ENCODE measurements at regions not wholly inside any gene's neighbourhood (a gene's known extent, or its start where the extent isn't known, plus 50 kb on each side); places are given as distances from the start of the nearest gene placed in this dataset.

DNA sequence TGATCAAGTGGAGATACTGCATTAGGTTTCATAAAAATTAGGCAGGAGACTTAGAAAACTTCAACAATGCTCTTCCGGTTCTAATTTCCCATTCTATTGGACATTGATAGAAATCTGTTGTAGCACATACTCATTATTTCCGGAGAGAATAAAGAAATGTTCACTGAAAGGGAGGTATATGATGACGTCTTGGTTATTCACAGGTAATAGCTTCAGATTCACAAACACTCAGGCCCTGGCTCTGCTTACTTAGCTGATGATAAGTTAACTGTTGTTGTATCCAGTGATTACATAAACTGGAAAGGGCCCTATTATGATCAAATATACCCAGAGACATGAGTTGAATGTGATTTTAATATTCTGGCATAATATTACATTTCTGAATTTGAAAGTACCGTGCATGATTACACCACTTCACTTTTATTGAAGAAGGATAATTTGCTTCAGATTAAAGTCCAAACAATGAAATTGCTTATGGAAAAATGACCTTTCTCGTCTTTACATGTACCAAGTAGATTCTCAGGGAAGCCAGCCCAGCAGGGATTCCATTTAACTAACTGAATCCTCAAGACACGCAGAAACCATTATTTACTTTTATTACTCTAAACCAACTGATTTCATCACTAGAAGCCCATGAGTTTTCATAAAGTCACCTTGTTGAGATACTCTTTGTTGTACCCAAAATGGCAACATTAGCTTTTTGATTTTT, 288.0 kb upstream of the PITRM1 start:
- Histone ChIP-seq H3K27ac (ENCODE audit: low read depth, low read length, poor library complexity, severe bottlenecking) (no peak overlapping the region), H3K27me3 (ENCODE audit: insufficient read depth, low read length) (no peaks in the 10 kb centered on the region), H3F3A (ENCODE audit: insufficient read depth, low read length) (no peaks in the 10 kb centered on the region), H2AFZ (ENCODE audit: low read length) (no peak overlapping the region), H3K36me3 (ENCODE audit: insufficient read depth, low read length) (no peaks in the 10 kb centered on the region), H4K20me1 (ENCODE audit: insufficient read depth, low read length) (no peaks in the 10 kb centered on the region), H3K4me1 (ENCODE audit: insufficient read depth, low read length, severe bottlenecking) (no peaks in the 10 kb centered on the region), H3K9me3 (ENCODE audit: low read length) (no peaks in the 10 kb centered on the region), H3K79me2 (ENCODE audit: insufficient read depth, low read length) (no peaks in the 10 kb centered on the region), H3K9ac (ENCODE audit: low read length) (no peak overlapping the region), H3K4me3 (ENCODE audit: low read depth, low read length, poor library complexity, severe bottlenecking) (no peak overlapping the region), H3K9me2 (ENCODE audit: low read depth, low read length) (no peaks in the 10 kb centered on the region), H3K4me2 (ENCODE audit: low read length) (no peak overlapping the region)
- TF ChIP-seq CTCF (IDR thresholded peaks at IDR 0.05; ENCODE audit: low read length) = no peak
- TF ChIP-seq EZH2 (IDR thresholded peaks at IDR 0.05; ENCODE audit: borderline replicate concordance, low read length) = no peak

GRCh38 chr10:3455385-3456334, 283.1 kb upstream of the PITRM1 start:
- H3K27me3 ChIP-seq (ENCODE audit: insufficient read depth, low read length) = no peaks in the 10 kb centered on the region
- H3K36me3 ChIP-seq (ENCODE audit: insufficient read depth, low read length) = no peaks in the 10 kb centered on the region
- no peak for TF ChIP-seq CTCF (IDR thresholded peaks at IDR 0.05; ENCODE audit: low read length)
- no peak for TF ChIP-seq EZH2 (IDR thresholded peaks at IDR 0.05; ENCODE audit: borderline replicate concordance, low read length)
- no peak overlapping the region for H2AFZ ChIP-seq (ENCODE audit: low read length)
- no peaks in the 10 kb centered on the region for H3K79me2 ChIP-seq (ENCODE audit: insufficient read depth, low read length)
- no peaks in the 10 kb centered on the region for H4K20me1 ChIP-seq (ENCODE audit: insufficient read depth, low read length)
- no peak overlapping the region for H3K27ac ChIP-seq (ENCODE audit: low read depth, low read length, poor library complexity, severe bottlenecking)
- H3K9ac ChIP-seq (ENCODE audit: low read length) = no peak overlapping the region
- no peak overlapping the region for H3K4me2 ChIP-seq (ENCODE audit: low read length)
- H3K9me2 ChIP-seq (ENCODE audit: low read depth, low read length) = no peaks in the 10 kb centered on the region
- no peaks in the 10 kb centered on the region for H3K4me1 ChIP-seq (ENCODE audit: insufficient read depth, low read length, severe bottlenecking)
- no peak overlapping the region for H3K4me3 ChIP-seq (ENCODE audit: low read depth, low read length, poor library complexity, severe bottlenecking)
- H3F3A ChIP-seq (ENCODE audit: insufficient read depth, low read length) = no peaks in the 10 kb centered on the region
- no peaks in the 10 kb centered on the region for H3K9me3 ChIP-seq (ENCODE audit: low read length)

GRCh38 chr10:3452683-3453361, 280.2 kb upstream of the PITRM1 start:
- H4K20me1 ChIP-seq (ENCODE audit: insufficient read depth, low read length) = no peaks in the 10 kb centered on the region
- H3K4me3 ChIP-seq (ENCODE audit: low read depth, low read length, poor library complexity, severe bottlenecking) = no peak overlapping the region
- H3K9me2 ChIP-seq (ENCODE audit: low read depth, low read length) = no peaks in the 10 kb centered on the region
- H3K79me2 ChIP-seq (ENCODE audit: insufficient read depth, low read length) = no peaks in the 10 kb centered on the region
- H3K4me2 ChIP-seq (ENCODE audit: low read length) = no peak overlapping the region
- H3K27me3 ChIP-seq (ENCODE audit: insufficient read depth, low read length) = no peaks in the 10 kb centered on the region
- H3K4me1 ChIP-seq (ENCODE audit: insufficient read depth, low read length, severe bottlenecking) = no peaks in the 10 kb centered on the region
- no peak overlapping the region for H3K27ac ChIP-seq (ENCODE audit: low read depth, low read length, poor library complexity, severe bottlenecking)
- H2AFZ ChIP-seq (ENCODE audit: low read length) = no peak overlapping the region
- H3F3A ChIP-seq (ENCODE audit: insufficient read depth, low read length) = no peaks in the 10 kb centered on the region
- no peak for TF ChIP-seq EZH2 (IDR thresholded peaks at IDR 0.05; ENCODE audit: borderline replicate concordance, low read length)
- TF ChIP-seq CTCF (IDR thresholded peaks at IDR 0.05; ENCODE audit: low read length) = no peak
- no peaks in the 10 kb centered on the region for H3K36me3 ChIP-seq (ENCODE audit: insufficient read depth, low read length)
- H3K9me3 ChIP-seq (ENCODE audit: low read length) = no peaks in the 10 kb centered on the region
- no peak overlapping the region for H3K9ac ChIP-seq (ENCODE audit: low read length)
